ENCODE measurements at regions not wholly inside any gene's neighbourhood (a gene's known extent, or its start where the extent isn't known, plus 50 kb on each side); places are given as distances from the start of the nearest gene placed in this dataset.

DNA sequence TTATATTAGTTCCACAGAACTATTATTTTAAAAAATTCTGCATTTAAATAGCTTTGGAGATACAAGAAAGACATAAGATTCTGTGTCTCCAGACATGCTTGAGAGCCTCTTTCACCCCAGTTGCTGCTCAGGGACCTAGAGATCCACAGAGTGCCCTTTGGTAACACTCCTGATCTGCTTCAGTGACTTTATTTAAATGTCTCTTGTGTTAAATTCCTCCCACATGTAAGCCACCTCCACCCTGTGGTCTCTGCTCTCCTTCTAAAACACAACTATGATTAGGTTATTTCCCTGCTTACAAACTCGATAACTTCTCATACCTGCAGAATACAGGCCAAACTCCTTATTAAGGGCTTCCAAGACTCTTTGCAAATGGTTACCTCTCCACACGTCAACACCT is 141.0 kb downstream of the RFC3 start:
- H3K4ac ChIP-seq (ENCODE audit: low read depth, low read length): no peak overlapping the region
- TF ChIP-seq CEBPB (IDR thresholded peaks at IDR 0.05; ENCODE audit: low read depth, low read length): no peak
- TF ChIP-seq RFX5 (IDR thresholded peaks at IDR 0.05; ENCODE audit: low read depth, low read length): no peak
- TF ChIP-seq CHD1 (IDR thresholded peaks at IDR 0.05; ENCODE audit: low read depth, low read length): no peak
- TF ChIP-seq POLR2A (IDR thresholded peaks at IDR 0.05; ENCODE audit: low read depth, low read length): no peak
- TF ChIP-seq MXI1 (IDR thresholded peaks at IDR 0.05; ENCODE audit: borderline replicate concordance, low read depth, low read length): no peak
- no peak for TF ChIP-seq RAD21 (IDR thresholded peaks at IDR 0.05; ENCODE audit: low read length)
- no peak for TF ChIP-seq ELK1 (IDR thresholded peaks at IDR 0.05; ENCODE audit: borderline replicate concordance, low read depth, low read length)
- TF ChIP-seq CTCF (conservative IDR thresholded peaks at IDR 0.05; ENCODE audit: low read depth, low read length): no peak
- no peak for TF ChIP-seq MAFK (IDR thresholded peaks at IDR 0.05; ENCODE audit: low read depth, low read length)
- no peak for TF ChIP-seq FOS (IDR thresholded peaks at IDR 0.05; ENCODE audit: low read depth, low read length)
- TF ChIP-seq NFE2L2 (IDR thresholded peaks at IDR 0.05; ENCODE audit: low read depth, low read length): no peak
- no peak for TF ChIP-seq USF2 (IDR thresholded peaks at IDR 0.05; ENCODE audit: low read depth, low read length)
- no peak for TF ChIP-seq RCOR1 (IDR thresholded peaks at IDR 0.05; ENCODE audit: insufficient replicate concordance, low read length)
- no peak for TF ChIP-seq MAZ (IDR thresholded peaks at IDR 0.05; ENCODE audit: borderline replicate concordance, low read depth, low read length)
- TF ChIP-seq SMC3 (IDR thresholded peaks at IDR 0.05; ENCODE audit: low read depth, low read length): no peak
- no peak for TF ChIP-seq BHLHE40 (IDR thresholded peaks at IDR 0.05; ENCODE audit: low read depth, low read length)
- no peaks in the 10 kb centered on the region for H4K20me1 ChIP-seq (ENCODE audit: insufficient read depth, low read length)
- no peak overlapping the region for H4K8ac ChIP-seq (ENCODE audit: low read depth in 2 of 2, low read length in 2 of 2)
- H3K9me1 ChIP-seq (ENCODE audit: insufficient read depth, low read length): no peaks in the 10 kb centered on the region
- H3K18ac ChIP-seq (ENCODE audit: low read depth, low read length): no peak overlapping the region
- WGBS, 2 experiments (ENCODE audit: extremely low coverage in 2 of 2, insufficient read length in 1 of 2): 100% methylated on average over 1 of the region's 2 CpGs; no CpG with 5 or more reads in 1 of the 2 experiments
- H3K56ac ChIP-seq (ENCODE audit: extremely low read depth, insufficient read depth, low read length): no peak overlapping the region
- no peak overlapping the region for H2AFZ ChIP-seq (replicated peaks; ENCODE audit: low read length, poor library complexity)
- no peak overlapping the region for H2BK15ac ChIP-seq (ENCODE audit: low read depth, low read length)
- no peak overlapping the region for H4K91ac ChIP-seq (ENCODE audit: insufficient read depth, low read depth, low read length)
- dilution Hi-C loops (cut with HindIII; ENCODE audit: low sequenced_read_pairs, unreplicated experiment): no loop called here
- H3K14ac ChIP-seq (replicated peaks; ENCODE audit: low read depth, low read length): no peak overlapping the region
- no peak overlapping the region for H2BK20ac ChIP-seq (ENCODE audit: low read depth, low read length)
- no peak overlapping the region for H2BK120ac ChIP-seq (ENCODE audit: low read depth, low read length)
- in situ Hi-C loops (cut with MboI; ENCODE audit: low sequenced_read_pairs): no loop called here
- H3K36me3 ChIP-seq (ENCODE audit: control insufficient read depth, insufficient read depth, low read length): no peaks in the 10 kb centered on the region
- intact Hi-C loops (cut with micrococcal nuclease): no loop called here
- no peaks in the 10 kb centered on the region for H3K9me3 ChIP-seq (ENCODE audit: control insufficient read depth, insufficient read depth, low read length)
- no peaks in the 10 kb centered on the region for H3K79me1 ChIP-seq (ENCODE audit: low read depth in 1 of 2, low read length in 2 of 2)
- no peak overlapping the region for H2AK5ac ChIP-seq (ENCODE audit: low read depth, low read length)
- H3K27me3 ChIP-seq (ENCODE audit: control insufficient read depth, insufficient read depth, low read length): no peaks in the 10 kb centered on the region; the same call in 1 of the 2 replicates
- H3K4me2 ChIP-seq (ENCODE audit: low read depth, low read length): no peak overlapping the region
- no peak overlapping the region for H3K4me3 ChIP-seq (ENCODE audit: insufficient read depth, low read depth, low read length)
- ATAC-seq (ENCODE audit: low read depth) (no peak), DNase-seq (no peak)
- H4K5ac ChIP-seq (ENCODE audit: low read depth, low read length): no peak overlapping the region
- no peak overlapping the region for H2AK9ac ChIP-seq (replicated peaks; ENCODE audit: low read depth, low read length, poor library complexity)
- no peak overlapping the region for H3K27ac ChIP-seq (ENCODE audit: insufficient read depth, low read length)
- CTCF ChIA-PET: no interaction called here
- no TSS peak for BruUV-seq (replicated peaks)
- H3K4me1 ChIP-seq (ENCODE audit: control insufficient read depth, insufficient read depth, low read length): no peaks in the 10 kb centered on the region
- H3K9ac ChIP-seq (ENCODE audit: low read depth, low read length): no peak overlapping the region
- no peak overlapping the region for H2BK5ac ChIP-seq (ENCODE audit: low read depth, low read length, poor library complexity, severe bottlenecking)
- POLR2A ChIA-PET (ENCODE audit: unreplicated experiment): no interaction called here
- H3K23ac ChIP-seq (ENCODE audit: low read depth, low read length): no peak overlapping the region

Measured in IMR-90 (cell line).